HG02759 (cell line): ENCODE measurements at regions not wholly inside any gene's neighbourhood (a gene's known extent, or its start where the extent isn't known, plus 50 kb on each side); places are given as distances from the start of the nearest gene placed in this dataset.
A peak's percentile ranks its signal among the peaks of the same experiment; 100 is the strongest.
"Not testable (repeated sequence)": the region's sequence is repeated elsewhere in the genome, so short reads cannot be mapped to it uniquely, and the experiment has no call there.

Experiments used
- ATAC-seq: cut with Tn5 transposase; IDR thresholded peaks from one replicate; pipeline ENCODE4 v1.9.1; 2021; ENCODE audit warnings: mild to moderate bottlenecking, moderate library complexity; ENCODE audit not compliant: unreplicated experiment

DNA sequence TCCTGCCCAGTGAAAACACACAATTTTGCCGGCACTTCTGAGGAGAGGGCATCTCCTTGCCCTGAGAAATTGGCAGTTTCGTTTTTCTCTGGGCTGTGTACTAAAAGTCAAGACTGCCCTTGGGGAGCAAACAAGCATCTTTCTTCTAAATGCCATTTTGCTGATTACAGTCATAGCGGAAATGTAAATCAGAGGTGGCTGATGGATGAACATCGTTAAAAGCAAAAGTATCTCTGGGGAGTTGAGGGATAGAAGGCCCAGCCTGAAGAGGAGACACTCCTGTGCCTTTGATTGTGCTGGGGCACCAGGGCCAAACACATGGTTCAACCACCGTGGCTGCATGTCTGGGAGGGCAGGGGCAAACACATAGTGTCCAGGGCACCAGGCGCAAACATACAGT is 49.8 kb downstream of the ABCC12 start:
- ATAC-seq, result no peak

DNA sequence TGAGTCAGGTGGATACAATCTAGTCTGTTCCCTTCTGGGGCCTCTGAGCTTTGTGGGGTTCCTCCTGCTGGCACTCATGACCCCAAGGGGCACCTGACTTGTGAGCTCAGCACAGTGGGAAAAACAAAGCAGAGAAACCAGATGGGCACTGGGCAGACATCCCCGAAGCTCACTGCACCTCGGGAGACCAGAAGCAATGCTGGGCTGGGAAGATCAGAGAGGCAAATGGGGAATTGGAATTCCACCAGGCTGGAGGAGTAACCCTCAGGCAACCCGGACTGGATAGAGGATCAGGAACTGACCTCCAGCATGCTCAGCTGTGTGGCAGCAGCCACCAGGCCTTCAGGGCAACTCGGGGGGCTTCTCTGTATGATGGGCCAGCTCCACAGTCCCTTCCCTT is 50.3 kb downstream of the ABCC12 start:
- no peak for ATAC-seq

DNA sequence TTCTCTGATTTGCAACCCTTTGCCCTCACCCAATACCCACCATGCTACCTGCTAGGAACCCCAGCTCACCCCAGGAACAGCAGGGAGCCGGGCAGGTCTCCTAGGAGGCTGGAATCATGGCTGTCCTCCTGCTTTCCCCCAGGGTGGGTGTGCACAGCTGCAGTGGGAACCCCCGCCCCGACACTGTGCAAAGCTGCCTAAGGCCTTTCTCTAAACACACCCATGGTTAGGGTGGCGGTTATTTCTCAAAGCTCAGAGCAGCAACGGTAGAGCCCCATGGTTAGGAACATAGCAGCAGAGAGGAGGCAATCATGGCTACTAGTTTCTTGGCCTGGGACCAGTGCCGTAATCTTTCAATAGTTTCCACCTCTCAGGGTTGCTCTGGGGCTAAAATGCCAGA is 52.2 kb downstream of the ABCC12 start:
- no peak for ATAC-seq

DNA sequence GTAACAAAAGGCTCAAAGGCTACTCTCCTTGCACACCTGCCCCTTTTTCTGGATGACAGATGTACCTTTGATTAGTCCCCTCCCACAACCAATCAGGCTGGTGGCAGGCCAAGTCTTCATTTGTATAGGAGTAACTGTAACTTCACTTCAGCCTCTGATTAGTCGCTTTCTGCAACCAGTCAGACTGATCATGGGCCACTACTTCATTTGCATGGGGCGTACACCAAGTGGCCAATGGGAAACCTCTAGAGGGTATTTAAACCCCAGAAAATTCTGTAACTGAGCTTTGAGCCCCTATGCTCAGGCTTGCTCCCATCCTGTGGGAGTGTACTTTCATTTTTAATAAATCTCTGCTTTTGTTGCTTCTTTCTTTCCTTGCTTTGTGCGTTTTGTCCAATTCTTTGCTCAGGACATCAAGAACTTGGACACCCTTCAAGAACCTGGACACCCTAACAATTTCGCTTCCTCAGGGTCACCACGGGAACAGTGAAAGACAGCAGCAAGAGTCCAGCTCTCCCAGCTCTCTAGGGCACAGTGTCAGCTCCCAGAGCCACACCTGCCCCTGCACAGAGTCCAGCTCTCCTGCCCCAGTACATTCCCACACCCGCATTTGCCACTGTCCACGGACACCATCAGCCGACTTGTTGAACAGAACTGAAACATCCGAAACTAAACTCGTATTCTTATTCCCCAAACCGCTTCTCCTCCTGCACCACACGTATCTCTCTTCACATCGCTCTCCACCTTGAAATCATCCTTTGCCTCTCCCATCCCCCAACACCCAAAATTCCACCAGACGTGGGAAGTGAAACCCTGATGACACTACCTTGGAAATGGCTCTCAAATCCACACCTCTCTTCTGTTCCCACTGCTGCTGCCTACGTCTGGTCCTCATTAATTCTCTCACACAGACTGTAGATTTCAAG is 53.4 kb downstream of the ABCC12 start:
- ATAC-seq, result no peak

DNA sequence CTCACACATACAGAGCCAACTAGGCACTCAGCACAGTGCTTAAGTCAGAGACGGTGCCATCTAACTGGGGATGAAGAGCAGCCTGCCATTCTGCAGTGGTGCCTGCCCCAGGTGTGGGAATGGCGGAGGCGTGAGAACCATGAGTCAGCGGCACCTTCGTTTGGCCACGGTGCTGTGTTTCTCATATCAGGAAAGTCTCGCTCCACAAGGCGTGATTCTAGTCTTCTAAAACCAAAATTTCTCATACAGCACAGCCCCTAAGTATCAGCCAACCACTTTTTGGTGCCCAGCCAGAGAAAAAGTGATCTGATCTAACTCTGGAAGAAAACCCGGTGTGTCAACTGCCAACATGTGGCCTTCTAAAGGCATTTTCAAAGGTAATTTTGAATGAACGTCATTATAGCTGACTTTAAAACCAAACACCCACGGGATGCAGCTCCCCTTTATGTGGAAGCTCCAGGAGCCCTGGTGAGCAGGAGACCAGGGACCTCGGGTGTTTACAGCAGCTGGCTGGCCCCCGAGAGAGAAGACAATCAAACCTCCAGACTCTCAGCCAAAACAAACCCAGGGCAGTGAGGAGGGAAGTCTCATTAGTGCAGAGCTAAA is 54.6 kb downstream of the ABCC12 start:
- ATAC-seq, result peak; percentile 63

DNA sequence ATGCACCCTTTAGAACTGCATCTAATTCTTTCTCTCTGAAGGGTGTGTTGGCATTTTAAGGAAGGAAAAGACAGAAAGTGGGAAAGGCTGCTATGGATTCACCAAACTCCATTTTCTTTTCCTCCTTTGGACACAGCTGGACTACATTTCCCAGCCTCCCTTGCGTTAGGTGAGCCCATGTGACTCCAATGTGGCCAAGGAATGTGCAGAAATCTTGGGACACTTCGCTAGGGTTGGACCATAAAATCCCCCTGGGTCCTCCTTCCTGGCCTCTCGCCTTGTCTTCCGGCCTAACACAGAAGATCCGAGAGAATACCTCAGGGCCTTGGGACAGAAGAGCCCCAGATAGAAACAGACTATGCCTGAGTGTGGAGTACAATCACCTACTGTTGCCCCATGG is 56.3 kb downstream of the ABCC12 start:
- no peak for ATAC-seq

DNA sequence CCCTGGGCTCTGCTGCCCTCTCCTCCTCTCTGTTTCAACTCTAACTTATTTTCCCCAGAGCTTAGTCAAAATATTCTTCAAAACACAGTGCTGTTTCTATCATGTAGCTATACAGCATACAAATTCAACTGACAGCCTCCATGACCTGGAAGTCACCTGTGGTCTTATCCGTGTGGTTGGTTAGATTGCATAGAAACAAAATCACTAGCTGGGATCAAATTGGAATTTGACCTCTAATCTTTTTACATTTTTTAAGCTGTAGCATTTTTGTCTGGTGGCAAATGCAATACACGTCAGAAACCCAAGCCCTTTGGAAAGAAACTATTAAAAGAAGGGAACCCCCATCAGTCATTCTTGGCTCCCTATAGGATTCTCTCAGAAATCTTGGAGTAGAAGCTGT is 57.3 kb downstream of the ABCC12 start:
- ATAC-seq, result no peak

DNA sequence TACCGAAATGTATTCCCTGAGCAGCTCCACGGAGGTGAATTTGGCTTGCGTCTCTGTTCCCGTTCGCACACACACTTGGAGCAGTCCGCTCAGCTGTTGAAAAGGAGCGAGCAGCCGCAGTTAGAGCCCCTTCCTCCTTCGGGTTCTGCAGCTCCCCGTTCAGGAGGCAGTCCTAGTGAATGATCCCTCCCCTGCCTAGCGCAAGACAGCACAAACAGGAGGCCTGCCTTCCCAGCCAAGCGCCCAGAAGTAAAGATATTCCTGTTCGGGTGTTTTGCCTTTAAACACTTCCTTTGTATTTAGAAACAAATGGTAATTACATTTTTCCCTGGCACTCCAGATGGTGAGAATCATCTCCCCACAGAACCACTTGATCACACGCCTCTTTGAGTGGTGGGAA is 64.7 kb downstream of the ABCC12 start:
- ATAC-seq, result no peak

DNA sequence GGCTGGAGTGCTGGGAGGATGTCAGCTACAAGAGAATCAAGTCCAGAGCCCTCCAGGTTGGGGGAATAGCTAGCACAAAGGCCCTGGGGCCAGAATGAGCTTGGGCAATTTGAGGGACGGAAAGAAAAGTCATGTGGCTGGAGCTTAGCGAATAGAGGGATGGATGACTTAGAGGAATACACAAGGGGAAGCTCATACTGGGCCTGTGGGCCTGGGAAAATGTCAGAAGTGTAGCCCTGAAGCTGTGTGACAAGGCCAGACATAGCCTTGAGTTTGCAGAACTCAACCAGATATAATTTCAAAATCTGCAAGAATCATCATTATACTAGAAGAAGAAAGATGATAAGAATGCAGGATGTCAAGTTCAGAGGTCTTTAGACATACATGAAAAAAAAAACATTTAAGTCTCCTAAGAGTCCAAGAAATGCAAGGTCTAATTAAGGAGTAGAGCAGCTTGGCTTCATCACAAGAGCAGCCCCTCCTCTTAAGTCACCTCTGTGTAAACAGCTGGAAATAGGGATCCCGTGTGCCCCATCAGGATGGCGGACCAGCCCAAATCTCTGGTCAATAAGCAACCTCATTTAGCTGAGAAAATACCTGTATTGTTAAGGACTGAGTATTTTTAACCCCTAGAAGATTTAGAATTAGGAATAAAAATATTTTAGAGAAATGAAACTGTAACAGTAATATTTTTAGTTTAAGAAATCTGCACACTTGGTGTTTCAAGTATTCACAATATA is 66.6 kb downstream of the ABCC12 start:
- ATAC-seq, result no peak

DNA sequence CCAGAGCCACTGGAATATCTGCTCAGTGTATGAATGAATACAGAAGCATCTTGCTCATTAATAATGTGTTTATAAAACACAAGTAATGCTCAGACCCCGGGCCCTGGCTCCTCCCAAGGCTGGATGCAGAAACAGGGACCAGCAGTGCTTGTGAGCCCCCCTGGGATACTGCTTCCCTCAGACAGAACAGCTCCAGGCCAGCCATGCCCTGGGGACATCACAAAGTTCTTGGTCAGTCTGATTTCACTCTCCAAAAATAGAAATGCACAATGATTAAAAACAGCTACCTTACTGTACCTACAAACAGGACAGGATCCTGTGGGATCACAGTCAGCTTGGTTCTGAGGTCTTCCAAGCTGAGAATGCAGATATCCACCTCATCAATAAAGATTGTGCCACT is 68.2 kb downstream of the ABCC12 start:
- ATAC-seq, result no peak

DNA sequence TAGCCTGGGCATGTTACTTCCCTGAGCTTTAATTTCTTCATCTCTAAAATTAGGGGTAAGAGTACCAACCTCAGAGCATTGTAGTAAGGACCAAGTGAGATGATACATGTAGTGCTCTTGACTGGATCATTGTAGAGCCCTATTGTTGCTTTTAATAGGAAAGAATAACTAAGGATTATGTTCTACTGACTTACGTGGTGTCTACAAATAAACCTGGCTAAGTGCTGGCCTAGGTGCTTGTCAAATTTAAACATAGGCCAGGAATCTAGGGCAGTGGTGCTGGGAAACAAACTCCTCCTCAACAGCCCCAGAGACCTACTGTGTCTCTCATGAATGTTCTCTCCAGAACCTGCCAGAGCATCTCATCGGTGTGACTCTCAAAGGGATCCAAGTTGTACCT is 69.4 kb downstream of the ABCC12 start:
- no peak for ATAC-seq

DNA sequence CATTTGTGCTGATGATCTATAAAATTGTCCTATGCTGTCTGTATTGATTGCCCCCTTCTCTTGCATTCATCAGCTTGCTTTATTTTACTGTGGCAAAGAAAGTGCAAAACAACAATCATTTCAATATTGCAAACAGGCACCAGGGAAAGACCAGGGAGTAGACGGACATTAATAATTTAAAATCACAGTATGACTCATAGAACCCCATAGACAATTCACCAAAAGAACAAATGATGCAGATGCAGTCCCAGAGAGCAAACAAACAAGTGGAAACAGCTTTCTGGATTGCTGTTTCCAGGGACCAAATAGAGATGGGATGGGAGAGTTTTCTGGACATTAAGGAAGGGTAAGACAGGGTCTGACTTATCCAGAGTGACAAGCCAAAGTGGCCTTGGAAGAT is 70.1 kb downstream of the ABCC12 start:
- ATAC-seq, result no peak

DNA sequence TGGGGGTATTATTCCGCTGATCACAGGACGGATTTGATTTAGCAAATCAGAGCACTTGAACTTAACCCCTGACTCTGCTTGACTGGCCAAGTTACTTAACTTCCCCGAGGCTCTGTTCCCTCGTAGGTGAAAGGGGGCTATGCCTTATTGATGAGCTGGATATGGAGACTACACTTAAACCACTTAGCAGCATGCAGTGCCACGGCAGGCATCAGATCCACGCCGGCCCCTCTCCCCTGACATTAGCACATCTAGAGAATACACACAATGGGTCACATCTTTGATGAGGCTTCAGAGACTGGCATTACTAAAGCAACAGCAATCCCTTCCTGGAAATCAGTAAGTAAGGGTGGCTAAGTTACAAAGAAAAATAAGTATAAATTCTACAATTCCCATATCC is 71.0 kb downstream of the ABCC12 start:
- ATAC-seq, result no peak

DNA sequence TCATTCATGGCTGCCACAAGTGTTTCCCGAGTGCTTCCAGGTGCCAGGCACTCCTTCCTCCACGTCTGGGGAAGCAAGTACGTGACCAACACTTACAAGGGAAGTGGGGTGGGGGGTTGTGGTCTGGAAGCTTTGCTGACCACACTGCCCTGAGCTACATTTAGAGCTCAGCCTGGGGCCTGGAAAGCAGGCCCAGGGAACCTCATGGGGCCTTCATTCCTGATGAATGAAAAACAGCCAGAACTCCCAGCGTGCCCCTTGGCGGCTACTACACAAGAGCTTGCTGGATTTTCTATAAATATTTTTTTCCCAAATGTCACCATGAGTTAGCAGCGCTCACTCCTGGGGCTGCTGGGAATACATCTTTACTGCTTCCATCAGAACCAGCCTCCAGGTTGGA is 73.3 kb downstream of the ABCC12 start:
- ATAC-seq, result no peak

DNA sequence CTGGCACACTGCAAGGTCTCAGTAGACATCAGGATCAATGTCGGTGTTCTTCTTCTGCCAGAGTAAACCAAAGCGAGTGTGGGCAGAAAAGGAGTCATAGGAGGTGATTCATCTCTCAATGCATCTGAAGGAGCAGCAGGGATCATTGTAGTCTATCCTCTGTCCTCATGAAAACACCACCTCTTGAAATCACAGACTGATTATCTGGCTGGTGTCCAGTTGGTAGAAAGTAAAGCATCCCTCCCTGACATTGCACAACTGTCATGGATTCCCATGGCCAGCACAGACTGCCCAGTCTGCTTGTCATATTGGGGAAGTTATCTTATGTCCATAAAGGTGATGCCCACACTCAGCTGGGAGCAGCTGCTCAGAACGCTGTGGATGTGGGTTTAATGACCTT is 74.1 kb downstream of the ABCC12 start:
- no peak for ATAC-seq

DNA sequence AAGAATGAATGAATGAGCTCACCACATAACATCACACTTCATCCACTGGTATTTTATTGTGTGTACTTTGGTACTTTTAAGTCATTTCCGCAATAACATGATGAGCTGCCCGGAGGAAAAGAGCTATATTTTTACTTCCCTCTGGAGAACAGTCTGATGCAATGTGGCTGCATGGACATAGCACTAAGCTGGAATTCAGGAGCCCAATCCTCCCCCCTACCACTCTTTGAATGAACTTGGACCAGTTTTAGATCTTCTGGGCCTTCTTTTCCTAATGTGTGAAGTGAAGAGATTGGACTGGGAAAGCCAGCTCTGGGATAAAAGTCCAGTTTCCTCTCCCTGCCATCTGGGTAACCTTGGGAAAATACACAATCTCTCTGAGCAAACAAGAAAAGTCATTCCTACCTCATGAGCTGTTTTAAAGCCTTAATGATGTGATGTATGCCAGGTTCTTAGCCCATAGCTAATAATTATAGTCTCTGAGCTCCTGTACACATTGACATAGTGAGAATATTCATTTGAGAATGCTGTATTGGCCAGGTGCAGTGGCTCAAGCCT is 79.3 kb downstream of the ABCC12 start:
- no peak for ATAC-seq

DNA sequence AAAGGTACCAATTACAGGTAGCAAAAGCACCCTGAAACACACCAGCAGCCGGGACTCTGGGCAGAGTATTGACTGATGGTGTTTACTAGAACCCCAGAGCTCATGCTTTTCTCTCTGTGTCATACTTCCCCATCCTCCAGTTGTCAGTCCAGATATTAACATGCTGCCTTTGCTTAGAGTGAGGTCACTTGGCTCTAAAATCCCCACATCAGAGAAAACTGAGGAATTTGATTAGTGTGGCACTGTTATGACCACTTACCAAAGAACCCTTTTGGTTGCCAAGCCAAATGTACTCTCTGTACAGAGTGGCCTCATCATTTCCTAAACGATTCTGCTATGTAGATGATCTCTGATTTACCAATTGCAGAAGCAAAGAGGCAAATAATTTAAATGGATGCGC is 80.4 kb downstream of the ABCC12 start:
- no peak for ATAC-seq

DNA sequence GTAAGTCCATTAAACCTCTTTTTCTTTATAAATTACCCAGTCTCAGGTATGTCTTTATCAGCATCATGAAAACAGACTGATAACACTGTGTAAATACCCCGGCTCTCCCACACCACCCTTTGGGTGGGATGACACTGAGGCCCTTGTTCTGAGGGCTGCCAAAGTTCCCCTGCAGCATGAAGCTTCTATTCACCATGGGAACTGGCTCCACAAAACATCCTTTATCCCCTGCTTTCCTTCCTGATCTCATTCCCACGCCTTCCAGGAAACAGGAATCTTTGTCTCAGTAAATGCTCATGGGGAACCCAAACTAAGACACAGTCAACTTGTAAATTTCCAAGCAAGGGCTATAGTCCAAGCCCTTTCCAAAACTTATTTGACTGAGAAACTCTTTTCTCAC is 88.4 kb downstream of the ABCC12 start:
- no peak for ATAC-seq

DNA sequence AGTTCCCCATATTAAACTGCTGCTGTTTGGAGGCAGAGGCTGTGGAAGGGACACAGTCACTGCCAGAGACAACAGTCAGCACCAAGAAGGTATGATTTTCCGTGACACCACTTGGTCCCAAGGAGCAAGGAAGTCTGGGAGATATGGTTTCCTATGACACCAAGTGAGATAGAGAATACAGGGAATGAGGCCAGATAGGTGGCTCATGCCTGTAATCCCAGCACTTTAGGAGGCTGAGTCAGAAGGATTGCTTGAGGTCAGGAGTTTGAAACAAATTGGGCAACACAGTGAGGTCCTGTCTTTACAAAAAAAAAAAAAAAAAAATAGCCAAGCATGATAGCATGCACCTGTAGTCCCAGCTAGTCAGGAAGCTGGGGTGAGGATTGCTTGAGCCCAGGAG is 90.8 kb downstream of the ABCC12 start:
- no peak for ATAC-seq

DNA sequence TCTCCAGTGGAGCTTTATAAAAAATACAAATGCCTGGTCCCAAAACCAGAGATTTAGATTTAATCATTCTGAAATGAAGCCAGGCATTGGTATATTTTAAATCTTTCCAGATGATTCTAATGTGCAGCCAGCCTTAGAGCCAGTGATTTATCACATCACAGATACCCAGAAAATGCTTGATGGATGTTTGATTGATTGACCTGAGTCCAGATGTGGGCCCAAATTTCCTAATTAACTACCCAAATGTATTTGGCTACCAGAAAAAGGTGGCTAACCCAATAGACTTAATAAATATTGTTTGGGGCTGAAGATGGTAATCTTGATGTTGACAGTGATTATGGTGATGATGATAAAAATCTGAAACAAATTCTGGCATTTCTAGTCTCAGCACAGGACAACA is 93.1 kb downstream of the ABCC12 start:
- no peak for ATAC-seq

DNA sequence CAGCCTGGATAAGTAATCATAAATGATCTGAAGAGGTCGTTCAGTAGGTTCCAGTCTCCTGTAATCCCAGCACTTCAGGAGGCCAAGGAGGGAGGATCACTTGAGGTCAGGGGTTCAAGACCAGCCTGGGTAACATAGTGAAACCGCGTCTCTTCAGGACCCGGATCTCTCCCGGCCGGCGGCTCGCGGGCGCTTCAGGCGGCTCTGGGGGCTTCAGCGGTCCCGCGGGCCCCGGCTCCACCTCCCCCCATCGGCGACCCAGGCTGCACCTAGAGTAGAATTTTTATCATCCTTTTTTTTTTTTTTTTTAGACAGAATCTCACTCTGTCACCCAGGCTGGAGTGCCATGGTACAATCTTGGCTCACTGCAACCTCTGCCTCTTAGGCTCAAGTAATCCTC is 95.9 kb downstream of the ABCC12 start:
- no peak for ATAC-seq

DNA sequence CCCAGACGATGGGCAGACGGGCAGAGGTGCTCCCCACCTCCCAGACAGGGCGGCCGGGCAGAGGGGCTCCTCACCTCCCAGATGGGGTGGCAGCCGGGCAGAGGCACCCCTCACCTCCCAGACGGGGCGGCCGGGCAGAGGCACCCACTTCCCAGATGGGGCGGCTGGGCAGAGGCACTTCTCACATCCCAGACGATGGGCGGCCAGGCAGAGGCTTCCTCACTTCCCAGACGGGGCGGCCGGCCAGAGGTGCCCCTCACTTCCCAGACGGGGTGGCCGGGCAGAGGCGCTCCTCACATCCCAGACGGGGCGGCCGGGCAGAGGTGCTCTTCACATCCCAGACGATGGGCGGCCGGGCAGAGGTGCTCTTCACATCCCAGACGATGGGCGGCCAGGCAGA is 96.6 kb downstream of the ABCC12 start:
- not testable (repeated sequence) for ATAC-seq
